CD14-positive monocyte (primary cell): ENCODE measurements at regions not wholly inside any gene's neighbourhood (a gene's known extent, or its start where the extent isn't known, plus 50 kb on each side); places are given as distances from the start of the nearest gene placed in this dataset.

Experiments
- DNase-seq, 3 donors: peaks; one replicate each; pipeline ENCODE4 v3.0.0-alpha.2; 2011 to 2022
- H2AFZ ChIP-seq: 2 replicates; pipeline ENCODE4 v1.6.0; 2012; ENCODE audit warnings: mild to moderate bottlenecking, low read depth, low read length, inconsistent platforms; ENCODE audit not compliant: insufficient read depth, poor library complexity, severe bottlenecking
- H3K27ac ChIP-seq, 2 donors: 1 replicate in 1 of 2; 2 replicates in 1 of 2; pipeline ENCODE4 v1.5.1; 2012 to 2013; ENCODE audit warnings: low read length in 2 of 2, control low read depth in 1 of 2, inconsistent platforms in 1 of 2, low read depth in 1 of 2, mild to moderate bottlenecking in 1 of 2
- H3K27me3 ChIP-seq, 2 donors: one replicate each; pipeline versions ENCODE4 v1.6.0 to v1.6.1; 2011 to 2013; ENCODE audit warnings: low read length in 2 of 2; ENCODE audit not compliant: control insufficient read depth in 2 of 2, insufficient read depth in 2 of 2
- H3K36me3 ChIP-seq, 2 donors: replicated peaks in 1 of 2; 1 replicate in 1 of 2; 2 replicates in 1 of 2; pipeline versions ENCODE4 v1.5.1 to v1.6.1; 2012 to 2013; ENCODE audit warnings: low read length in 2 of 2, control low read depth in 1 of 2, inconsistent platforms in 1 of 2, mild to moderate bottlenecking in 1 of 2; ENCODE audit not compliant: insufficient read depth in 2 of 2, control insufficient read depth in 1 of 2
- H3K4me1 ChIP-seq, 2 donors: 1 replicate in 1 of 2; 2 replicates in 1 of 2; pipeline versions ENCODE4 v1.5.1 to v1.6.1; 2012 to 2013; ENCODE audit warnings: low read length in 2 of 2, control low read depth in 1 of 2, inconsistent platforms in 1 of 2, mild to moderate bottlenecking in 1 of 2, moderate library complexity in 1 of 2; ENCODE audit not compliant: insufficient read depth in 2 of 2, control insufficient read depth in 1 of 2
- H3K4me2 ChIP-seq: replicated peaks from 2 replicates; pipeline ENCODE3; 2012; ENCODE audit warnings: low read length, moderate library complexity, mild to moderate bottlenecking; ENCODE audit not compliant: poor library complexity, severe bottlenecking; ENCODE audit errors: extremely low read depth
- H3K4me3 ChIP-seq, 3 experiments: fragments of 200-600 bp in 1 of 3; sonication (generic) in 1 of 3; replicated peaks in 1 of 3; 1 replicate in 2 of 3; 2 replicates in 1 of 3; pipeline ENCODE4 v1.5.1; 2011 to 2013; ENCODE audit warnings: low read length in 3 of 3, mild to moderate bottlenecking in 3 of 3, control low read depth in 2 of 3, low read depth in 2 of 3, inconsistent platforms in 1 of 3, moderate library complexity in 1 of 3
- H3K79me2 ChIP-seq: 2 replicates; pipeline ENCODE4 v1.6.0; 2012; ENCODE audit warnings: mild to moderate bottlenecking, control low read depth, inconsistent platforms, low read length, moderate library complexity; ENCODE audit not compliant: insufficient read depth
- H3K9ac ChIP-seq: 2 replicates; pipeline ENCODE4 v1.6.0; 2017; ENCODE audit warnings: low read length, mild to moderate bottlenecking; ENCODE audit not compliant: insufficient read depth, poor library complexity, severe bottlenecking
- H3K9me3 ChIP-seq, 2 donors: replicated peaks in 1 of 2; 1 replicate in 1 of 2; 2 replicates in 1 of 2; pipeline versions ENCODE4 v1.5.1 to v1.6.1; 2012 to 2013; ENCODE audit warnings: low read length in 2 of 2, control low read depth in 1 of 2; ENCODE audit not compliant: control insufficient read depth in 1 of 2, insufficient read depth in 1 of 2
- H4K20me1 ChIP-seq: 2 replicates; pipeline ENCODE4 v1.6.0; 2012; ENCODE audit warnings: mild to moderate bottlenecking, low read length, control low read depth, moderate library complexity; ENCODE audit not compliant: insufficient read depth
- H3K27ac Mint-ChIP-seq, 7 donors: one replicate each; pipeline ENCODE4 v1.8.0; 2020; ENCODE audit warnings: mild to moderate bottlenecking in 7 of 7, mixed read lengths in 7 of 7, moderate library complexity in 6 of 7, inconsistent platforms in 2 of 7
- H3K27me3 Mint-ChIP-seq, 3 donors: one replicate each; pipeline ENCODE4 v1.8.0; 2021 to 2022; ENCODE audit warnings: low read depth in 3 of 3, mild to moderate bottlenecking in 3 of 3, mixed read lengths in 3 of 3, moderate library complexity in 3 of 3, inconsistent platforms in 1 of 3
- H3K36me3 Mint-ChIP-seq, 2 donors: one replicate each; pipeline ENCODE4 v1.8.0; 2020; ENCODE audit warnings: mixed read lengths in 2 of 2, inconsistent platforms in 1 of 2, mild to moderate bottlenecking in 1 of 2
- H3K4me1 Mint-ChIP-seq: one replicate; pipeline ENCODE4 v1.8.0; 2020; ENCODE audit warnings: mild to moderate bottlenecking, mixed read lengths
- H3K4me3 Mint-ChIP-seq, 2 donors: one replicate each; pipeline ENCODE4 v1.8.0; 2020; ENCODE audit warnings: mild to moderate bottlenecking in 2 of 2, mixed read lengths in 2 of 2, moderate library complexity in 1 of 2
- H3K9me3 Mint-ChIP-seq, 7 donors: one replicate each; pipeline ENCODE4 v1.8.0; 2020 to 2022; ENCODE audit warnings: mixed read lengths in 7 of 7, mild to moderate bottlenecking in 6 of 7, moderate library complexity in 6 of 7, inconsistent platforms in 2 of 7
- WGBS: methylation state at CpG from one replicate; pipeline ENCODE4 v1.1.5; 2013; ENCODE audit warnings: missing lambda C conversion rate; ENCODE audit not compliant: insufficient coverage; 5-methylcytosine and 5-hydroxymethylcytosine counted together
- intact Hi-C, 2 donors: fragments of 100-400 bp; cut with micrococcal nuclease; formaldehyde crosslinking; loops; one replicate each; pipeline versions ENCODE4 v1.15.0 to v1.15.1; 2023
- TF ChIP-seq, protein P1 (sequence below): fragments of 200-600 bp; IDR thresholded peaks from one replicate; pipeline ENCODE4 v1.8.0; 2022; ENCODE audit warnings: antibody characterized with exemption, mild to moderate bottlenecking

DNA sequence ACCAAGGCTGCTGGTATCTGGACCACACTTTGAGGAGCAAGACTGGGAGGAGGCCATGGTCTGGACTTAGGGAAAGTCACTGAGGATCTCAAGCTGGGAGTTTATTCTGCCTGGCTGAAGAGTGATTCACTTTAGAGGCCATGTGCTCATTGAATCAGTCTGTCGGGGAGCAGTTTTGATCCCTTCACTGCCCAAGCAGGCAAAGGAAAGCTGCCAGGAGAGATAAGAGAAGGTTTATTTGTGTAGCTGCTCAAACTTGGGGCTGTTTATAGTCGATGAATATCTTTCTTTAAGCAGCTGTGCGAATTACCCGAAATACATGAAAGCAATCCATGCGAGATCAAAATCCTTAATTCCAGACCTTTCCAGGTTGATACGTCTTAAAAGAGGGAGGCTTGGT lies 544.4 kb upstream of the EEF2KMT start:
- Histone ChIP-seq H4K20me1 (no peaks in the 10 kb centered on the region), H3K9ac (no peak overlapping the region), H3K4me1 (no peaks in the 10 kb centered on the region), H3K27ac (no peak overlapping the region), H3K27me3 (no peaks in the 10 kb centered on the region), H3K36me3 (no peaks in the 10 kb centered on the region), H3K4me2 (no peak overlapping the region), H3K79me2 (no peaks in the 10 kb centered on the region), H2AFZ (no peak overlapping the region), H3K4me3 (no peak overlapping the region), H3K9me3 (peaks cover 0 to 11% of the 10 kb centered on the region in 2 donors)
- H3K27ac Mint-ChIP-seq: no peak overlapping the region
- H3K9me3 Mint-ChIP-seq: peaks cover 0 to 7% (median 0%) of the 10 kb centered on the region in 7 donors
- WGBS: no CpG with 5 or more reads among the region's 6 CpGs
- H3K27me3 Mint-ChIP-seq: peaks cover 4 to 9% (median 6%) of the 10 kb centered on the region in 3 donors
- no peak for DNase-seq
- H3K4me1 Mint-ChIP-seq: no peaks in the 10 kb centered on the region
- no peak overlapping the region for H3K4me3 Mint-ChIP-seq
- intact Hi-C loops: no loop called here
- no peaks in the 10 kb centered on the region for H3K36me3 Mint-ChIP-seq
- TF ChIP-seq, protein P1, sequence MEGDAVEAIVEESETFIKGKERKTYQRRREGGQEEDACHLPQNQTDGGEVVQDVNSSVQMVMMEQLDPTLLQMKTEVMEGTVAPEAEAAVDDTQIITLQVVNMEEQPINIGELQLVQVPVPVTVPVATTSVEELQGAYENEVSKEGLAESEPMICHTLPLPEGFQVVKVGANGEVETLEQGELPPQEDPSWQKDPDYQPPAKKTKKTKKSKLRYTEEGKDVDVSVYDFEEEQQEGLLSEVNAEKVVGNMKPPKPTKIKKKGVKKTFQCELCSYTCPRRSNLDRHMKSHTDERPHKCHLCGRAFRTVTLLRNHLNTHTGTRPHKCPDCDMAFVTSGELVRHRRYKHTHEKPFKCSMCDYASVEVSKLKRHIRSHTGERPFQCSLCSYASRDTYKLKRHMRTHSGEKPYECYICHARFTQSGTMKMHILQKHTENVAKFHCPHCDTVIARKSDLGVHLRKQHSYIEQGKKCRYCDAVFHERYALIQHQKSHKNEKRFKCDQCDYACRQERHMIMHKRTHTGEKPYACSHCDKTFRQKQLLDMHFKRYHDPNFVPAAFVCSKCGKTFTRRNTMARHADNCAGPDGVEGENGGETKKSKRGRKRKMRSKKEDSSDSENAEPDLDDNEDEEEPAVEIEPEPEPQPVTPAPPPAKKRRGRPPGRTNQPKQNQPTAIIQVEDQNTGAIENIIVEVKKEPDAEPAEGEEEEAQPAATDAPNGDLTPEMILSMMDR: no peak

DNA sequence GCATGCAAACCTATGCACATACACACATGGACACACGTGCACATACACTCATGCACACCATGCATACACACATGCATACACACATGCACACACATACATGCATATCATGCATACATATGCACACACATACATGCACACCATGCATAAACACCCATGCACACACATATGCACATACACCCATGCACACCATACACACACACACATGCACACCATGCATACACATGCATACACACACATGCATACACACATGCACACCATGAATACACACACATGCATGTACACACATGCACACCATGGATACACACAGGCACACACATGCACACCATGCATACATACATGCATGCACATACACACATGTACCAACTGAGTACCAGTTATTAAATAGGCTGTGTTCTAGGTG lies 543.3 kb upstream of the EEF2KMT start:
- WGBS: 80% methylated on average over 1 of the region's 1 CpG
- peak overlapping the region in 1 of 7 donors; percentile 42 for H3K27ac Mint-ChIP-seq

More for the DNA sequence above, 543.3 kb upstream of the EEF2KMT start:
- no peaks in the 10 kb centered on the region for H3K79me2 ChIP-seq
- H2AFZ ChIP-seq: no peak overlapping the region
- no peaks in the 10 kb centered on the region for H3K36me3 ChIP-seq
- H3K9me3 Mint-ChIP-seq: peaks cover 0 to 7% (median 0%) of the 10 kb centered on the region in 7 donors
- no peaks in the 10 kb centered on the region for H3K4me1 Mint-ChIP-seq
- peaks cover 0 to 11% of the 10 kb centered on the region in 2 donors for H3K9me3 ChIP-seq
- peaks cover 4 to 9% (median 6%) of the 10 kb centered on the region in 3 donors for H3K27me3 Mint-ChIP-seq
- H3K27ac ChIP-seq: no peak overlapping the region
- no peak overlapping the region for H3K4me3 ChIP-seq
- H3K36me3 Mint-ChIP-seq: no peaks in the 10 kb centered on the region
- H3K4me2 ChIP-seq: no peak overlapping the region
- H3K4me1 ChIP-seq: no peaks in the 10 kb centered on the region
- no peak overlapping the region for H3K9ac ChIP-seq
- no peak overlapping the region for H3K4me3 Mint-ChIP-seq
- TF ChIP-seq, protein P1: no peak
- intact Hi-C loops: no loop called here
- H3K27me3 ChIP-seq: no peaks in the 10 kb centered on the region
- H4K20me1 ChIP-seq: no peaks in the 10 kb centered on the region
- DNase-seq: no peak
